Spleen (tissue), 11 donors: ENCODE measurements at regions not wholly inside any gene's neighbourhood (a gene's known extent, or its start where the extent isn't known, plus 50 kb on each side); places are given as distances from the start of the nearest gene placed in this dataset.

Source experiments
- DNase-seq: peaks from one replicate; pipeline ENCODE4 v3.0.0-alpha.2; 2020
- H3K27ac ChIP-seq, 8 donors: fragments of 200-600 bp; sonication (generic) in 7 of 8; 1 replicate in 4 of 8; 2 replicates in 4 of 8; pipeline versions ENCODE4 v1.5.0 to v1.8.0; 2016 to 2021; ENCODE audit warnings: inconsistent platforms in 4 of 8, mild to moderate bottlenecking in 4 of 8, moderate library complexity in 1 of 8
- H3K27me3 ChIP-seq, 7 donors: fragments of 200-600 bp; sonication (generic) in 6 of 7; replicated peaks in 1 of 7; 1 replicate in 4 of 7; 2 replicates in 3 of 7; pipeline versions ENCODE4 v1.5.0 to v1.8.0; 2016 to 2021; ENCODE audit warnings: inconsistent platforms in 3 of 7, mild to moderate bottlenecking in 1 of 7
- H3K36me3 ChIP-seq, 6 donors: fragments of 200-600 bp; sonication (generic) in 5 of 6; 1 replicate in 4 of 6; 2 replicates in 2 of 6; pipeline versions ENCODE4 v1.5.0 to v1.8.0; 2016 to 2021; ENCODE audit warnings: inconsistent platforms in 2 of 6
- H3K4me1 ChIP-seq, 6 donors: fragments of 200-600 bp; sonication (generic) in 5 of 6; 1 replicate in 3 of 6; 2 replicates in 3 of 6; pipeline versions ENCODE4 v1.5.0 to v1.8.0; 2016 to 2021; ENCODE audit warnings: inconsistent platforms in 3 of 6
- H3K4me3 ChIP-seq, 8 donors: fragments of 200-600 bp; sonication (generic) in 7 of 8; 1 replicate in 4 of 8; 2 replicates in 4 of 8; pipeline versions ENCODE4 v1.5.0 to v1.8.0; 2016 to 2021; ENCODE audit warnings: inconsistent platforms in 4 of 8, mild to moderate bottlenecking in 4 of 8, moderate library complexity in 2 of 8
- H3K9me3 ChIP-seq, 8 donors: fragments of 200-600 bp; sonication (generic) in 7 of 8; 1 replicate in 4 of 8; 2 replicates in 4 of 8; pipeline versions ENCODE4 v1.5.0 to v1.8.0; 2016 to 2021; ENCODE audit warnings: inconsistent platforms in 4 of 8
- CTCF ChIP-seq, 11 experiments: fragments of 200-600 bp in 7 of 11; fragments of 450-650 bp in 4 of 11; sonication (generic) in 4 of 11; IDR thresholded peaks in 8 of 11; conservative IDR thresholded peaks in 3 of 11; 1 replicate in 7 of 11; 2 replicates in 4 of 11; pipeline versions ENCODE4 v1.4.0 to v1.8.0; 2016 to 2021; ENCODE audit warnings: antibody characterized with exemption in 11 of 11, inconsistent platforms in 4 of 11, mild to moderate bottlenecking in 1 of 11
- POLR2A ChIP-seq, 3 donors: fragments of 450-650 bp; IDR thresholded peaks; one replicate each; pipeline ENCODE4 v1.5.1; 2017; ENCODE audit warnings: antibody characterized with exemption in 3 of 3, mild to moderate bottlenecking in 1 of 3
- POLR2AphosphoS5 ChIP-seq, 3 donors: sonication (generic); formaldehyde crosslinking; IDR thresholded peaks; one replicate each; pipeline ENCODE4 v1.5.1; 2017; ENCODE audit warnings: antibody characterized with exemption in 3 of 3
- WGBS, 5 donors: extraction: QIAGEN DNeasy Blood & Tissue Kit in 3 of 5; methylation state at CpG; one replicate each; pipeline versions ENCODE4 v1.1.5 to v1.1.7; 2013 to 2018; 5-methylcytosine and 5-hydroxymethylcytosine counted together
- intact Hi-C: fragments of 100-400 bp; cut with DNase I; formaldehyde crosslinking; loops from one replicate; pipeline ENCODE4 v1.15.0; 2023; ENCODE audit warnings: low total_unique reads
- donor health status: healthy with polysubstance abuse.
- donor health status: DM: no; HTN: no; CAD: no; lungs with moderate emphysema.
- donor health status: DM: no; HTN: no; CAD: no.
- donor health status: Bipolar disorder and iron deficiency.
- donor health status: healthy.
- donor health status: DM: no; HTN: no; CAD: no.
- donor health status: DM: yes; HTN: yes; CAD: no.

- TF ChIP-seq POLR2AphosphoS5 (IDR thresholded peaks at IDR 0.05) = no peak
- TF ChIP-seq POLR2A (IDR thresholded peaks at IDR 0.05) = no peak
- TF ChIP-seq CTCF (IDR thresholded peaks at IDR 0.05 in 8 of 11, conservative IDR thresholded peaks at IDR 0.05 in 3 of 11) = no peak
- H3K9me3 ChIP-seq = no peaks in the 10 kb centered on the region
- WGBS, 5 donors = 33 to 52% (median 46%) methylated on average over 5 of the region's 5 CpGs
- H3K27ac ChIP-seq = peak overlapping the region; percentile 8 to 69 (median 51)
- H3K4me3 ChIP-seq = no peak overlapping the region
- no peak for DNase-seq
- H3K27me3 ChIP-seq = no peaks in the 10 kb centered on the region
- H3K36me3 ChIP-seq = no peaks in the 10 kb centered on the region
- peaks cover 4 to 35% (median 7%) of the 10 kb centered on the region in 6 donors for H3K4me1 ChIP-seq
- intact Hi-C loops = no loop called here
Measured at GRCh38 chr3:30232142-30232541, 374.3 kb upstream of the TGFBR2 start.

- 43 to 48% (median 45%) methylated on average over 2 of the region's 2 CpGs for WGBS, 5 donors
- Histone ChIP-seq H3K9me3 (no peaks in the 10 kb centered on the region), H3K27me3 (no peaks in the 10 kb centered on the region), H3K36me3 (no peaks in the 10 kb centered on the region), H3K4me1 (peaks cover 0 to 25% (median 6%) of the 10 kb centered on the region in 6 donors), H3K27ac (peak overlapping the region in 2 of 8 donors; percentile 0 to 16), H3K4me3 (no peak overlapping the region)
- intact Hi-C loops = no loop called here
- no peak for DNase-seq
- TF ChIP-seq POLR2A (IDR thresholded peaks at IDR 0.05) (no peak), CTCF (IDR thresholded peaks at IDR 0.05 in 8 of 11, conservative IDR thresholded peaks at IDR 0.05 in 3 of 11) (no peak), POLR2AphosphoS5 (IDR thresholded peaks at IDR 0.05) (no peak)
Measured at GRCh38 chr3:30233913-30234646, 372.3 kb upstream of the TGFBR2 start.

- Histone ChIP-seq H3K27ac (no peak overlapping the region), H3K4me3 (no peak overlapping the region), H3K9me3 (no peaks in the 10 kb centered on the region), H3K4me1 (peaks cover 0 to 24% (median 6%) of the 10 kb centered on the region in 6 donors), H3K36me3 (no peaks in the 10 kb centered on the region), H3K27me3 (no peaks in the 10 kb centered on the region)
- intact Hi-C loops = no loop called here
- WGBS, 5 donors = 90 to 94% (median 90%) methylated on average over 3 of the region's 3 CpGs
- TF ChIP-seq POLR2A (IDR thresholded peaks at IDR 0.05) = no peak
- no peak for TF ChIP-seq CTCF (IDR thresholded peaks at IDR 0.05 in 8 of 11, conservative IDR thresholded peaks at IDR 0.05 in 3 of 11)
- no peak for TF ChIP-seq POLR2AphosphoS5 (IDR thresholded peaks at IDR 0.05)
- no peak for DNase-seq
Measured at GRCh38 chr3:30236011-30236410, 370.4 kb upstream of the TGFBR2 start.

GRCh38 chr3:30241721-30242120, 364.7 kb upstream of the TGFBR2 start:
- Histone ChIP-seq H3K27ac (no peak overlapping the region), H3K4me1 (no peaks in the 10 kb centered on the region), H3K27me3 (no peaks in the 10 kb centered on the region), H3K36me3 (no peaks in the 10 kb centered on the region), H3K9me3 (no peaks in the 10 kb centered on the region), H3K4me3 (no peak overlapping the region)
- 76 to 98% (median 95%) methylated on average over 4 of the region's 4 CpGs for WGBS, 5 donors
- no peak for DNase-seq
- intact Hi-C loops = no loop called here
- TF ChIP-seq POLR2A (IDR thresholded peaks at IDR 0.05) (no peak), POLR2AphosphoS5 (IDR thresholded peaks at IDR 0.05) (no peak), CTCF (IDR thresholded peaks at IDR 0.05 in 8 of 11, conservative IDR thresholded peaks at IDR 0.05 in 3 of 11) (no peak)
